HG03066 (cell line): ENCODE measurements at regions not wholly inside any gene's neighbourhood (a gene's known extent, or its start where the extent isn't known, plus 50 kb on each side); places are given as distances from the start of the nearest gene placed in this dataset.
"Not testable (repeated sequence)": the region's sequence is repeated elsewhere in the genome, so short reads cannot be mapped to it uniquely, and the experiment has no call there.

Experiments used
- ATAC-seq: cut with Tn5 transposase; IDR thresholded peaks from one replicate; pipeline ENCODE4 v1.9.1; 2021; ENCODE audit warnings: low read depth; ENCODE audit not compliant: unreplicated experiment

DNA sequence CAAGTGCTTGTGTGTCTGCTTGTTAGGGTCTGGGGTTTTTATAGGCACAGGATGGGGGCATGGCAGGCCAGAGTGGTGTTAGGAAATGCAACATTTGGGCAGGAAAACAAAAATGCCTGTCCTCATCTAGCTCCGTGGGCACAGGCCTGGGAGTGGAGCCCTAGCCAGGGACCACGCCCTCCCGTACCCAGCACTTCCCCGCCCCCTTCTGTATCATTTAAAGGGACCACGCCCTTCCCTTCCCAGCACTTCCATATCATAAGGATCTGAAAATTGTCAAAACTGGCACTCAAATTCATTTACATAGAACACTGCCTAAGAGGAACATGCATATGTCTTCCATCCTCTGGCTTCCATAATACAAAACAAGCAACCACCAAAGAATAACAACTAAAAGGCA, 185.8 kb downstream of the B3GLCT start:
- ATAC-seq = no peak

DNA sequence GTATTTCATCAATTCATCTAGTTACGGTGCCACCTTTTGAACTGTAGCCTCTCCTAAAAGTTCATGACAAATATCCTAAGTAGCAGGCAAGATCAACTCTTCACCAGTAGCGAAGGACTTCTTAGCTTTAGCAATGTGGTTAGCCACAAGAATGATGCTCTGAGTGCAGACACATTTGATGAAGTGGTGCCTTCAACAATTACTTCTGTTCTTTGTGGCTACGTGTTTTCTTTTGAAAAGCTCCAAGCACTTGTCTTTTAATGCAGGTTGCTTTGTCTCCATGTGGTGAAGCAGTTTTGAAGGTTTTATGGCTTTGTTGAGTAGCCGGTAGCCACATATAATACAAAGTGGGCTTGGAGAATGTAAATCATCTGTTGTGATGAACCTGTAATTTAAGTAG, 194.7 kb downstream of the B3GLCT start:
- no peak for ATAC-seq

DNA sequence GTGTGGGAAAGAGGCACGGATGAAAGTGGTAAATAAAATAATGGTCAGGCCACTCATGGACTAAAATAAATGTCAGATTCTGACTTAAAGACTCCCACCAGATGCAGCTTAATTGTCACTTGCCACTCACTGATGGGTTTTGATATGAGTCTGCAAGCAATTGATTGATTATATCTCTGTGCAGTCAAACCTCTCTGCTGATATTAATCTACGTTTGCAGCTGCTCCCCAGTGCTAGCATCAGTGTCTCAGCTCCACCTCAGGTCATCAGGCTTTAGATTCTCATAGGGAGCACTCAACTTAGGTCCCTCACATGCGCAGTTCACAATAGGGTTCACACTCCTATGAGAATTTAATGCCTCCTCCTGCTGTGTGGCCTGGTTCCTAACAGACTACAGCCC, 195.3 kb downstream of the B3GLCT start:
- no peak for ATAC-seq

- ATAC-seq = no peak
These were observed 199.9 kb downstream of the B3GLCT start for GRCh38 chr13:31399690-31400089.

GRCh38 chr13:31403711-31404110, 203.9 kb downstream of the B3GLCT start:
- ATAC-seq = not testable (repeated sequence)

GRCh38 chr13:31408927-31409326, 209.2 kb downstream of the B3GLCT start:
- no peak for ATAC-seq

- ATAC-seq = no peak
These were observed 210.0 kb downstream of the B3GLCT start for GRCh38 chr13:31409678-31410356.

GRCh38 chr13:31413516-31413915, 213.7 kb downstream of the B3GLCT start:
- ATAC-seq = no peak

GRCh38 chr13:31416066-31416465, 216.3 kb downstream of the B3GLCT start:
- ATAC-seq = no peak

DNA sequence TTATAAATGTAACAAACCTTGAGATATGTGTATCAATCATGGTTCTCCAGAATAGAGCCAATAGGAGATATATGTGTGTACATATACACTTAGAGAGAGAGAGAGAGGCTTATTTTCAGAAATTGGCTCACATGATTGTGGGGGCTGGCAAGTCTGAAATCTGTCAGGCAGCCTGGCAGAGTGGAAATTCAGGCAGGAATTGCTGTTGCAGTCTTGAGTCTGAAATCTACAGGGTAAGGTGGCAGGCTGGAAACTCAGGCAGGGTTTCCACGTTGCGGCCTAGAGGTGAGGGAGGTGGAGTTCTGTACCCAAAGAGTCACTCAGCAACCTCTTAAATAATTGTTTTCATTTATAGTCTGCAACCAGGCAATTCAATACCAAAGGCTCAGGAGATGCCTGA, 218.4 kb downstream of the B3GLCT start:
- no peak for ATAC-seq

DNA sequence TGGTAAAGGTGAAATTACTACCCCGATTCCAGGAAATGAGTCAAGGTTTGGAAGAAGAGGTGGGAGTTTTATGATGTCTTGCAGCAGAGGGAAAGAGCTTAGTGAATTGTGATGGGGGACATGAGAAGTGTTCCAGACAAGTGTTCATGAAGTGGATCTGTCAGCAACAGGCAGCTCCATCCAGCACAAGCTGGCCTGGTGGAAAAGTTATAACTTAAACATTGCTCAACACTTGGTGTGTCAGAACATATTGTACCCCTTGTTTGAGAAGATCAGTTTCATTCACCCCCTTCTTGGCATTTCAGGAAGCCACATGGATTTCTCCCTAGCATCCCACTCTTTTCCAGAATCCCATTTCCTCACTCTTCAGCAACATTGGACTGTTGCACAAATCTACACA, 222.0 kb downstream of the B3GLCT start:
- ATAC-seq = no peak

DNA sequence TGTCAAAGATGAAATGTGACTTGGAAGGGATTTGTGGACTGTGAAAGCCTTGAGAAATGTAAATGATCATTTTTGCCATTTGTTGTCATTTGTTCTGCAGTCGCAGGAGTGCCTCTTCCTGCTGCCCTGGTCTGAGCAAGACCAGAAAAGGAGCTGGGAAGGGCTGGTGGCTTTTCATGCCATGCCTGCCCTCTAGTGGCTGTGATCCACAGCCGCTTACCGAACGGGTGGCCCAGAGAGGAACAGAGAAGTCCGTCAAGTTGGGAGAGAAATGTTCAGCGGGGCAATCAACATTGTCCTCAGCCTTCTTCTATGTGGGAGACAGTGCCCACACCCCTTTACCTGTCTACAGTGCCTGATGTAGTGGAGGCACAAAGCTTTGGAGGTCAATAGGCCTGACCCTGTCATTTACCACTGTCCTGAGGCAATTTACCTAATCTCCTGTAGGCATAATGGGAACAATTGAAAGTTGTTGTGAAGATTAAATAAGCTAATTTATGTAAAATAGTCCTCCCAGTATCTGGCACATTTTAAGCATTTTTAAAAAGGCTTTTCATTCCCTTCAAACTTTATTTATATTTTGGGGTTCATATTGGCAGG, 224.5 kb downstream of the B3GLCT start:
- ATAC-seq = peak; percentile 94

DNA sequence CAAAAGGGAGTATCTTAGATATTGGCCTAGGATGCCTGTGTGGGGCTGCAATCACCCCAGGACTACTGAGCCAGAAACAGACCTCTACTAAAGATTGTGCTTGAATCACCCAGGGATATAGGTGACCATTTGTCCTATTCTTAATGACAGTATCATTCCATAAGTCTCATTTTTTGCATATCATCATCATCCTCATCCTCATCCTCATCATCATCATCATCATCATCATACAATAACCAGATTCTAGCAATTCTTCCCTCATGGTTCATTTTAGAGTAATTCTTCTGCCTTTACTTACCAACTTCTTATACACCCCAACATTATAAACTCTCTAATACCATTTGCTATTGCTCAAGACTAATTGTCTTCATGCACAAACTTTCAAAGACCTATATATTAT, 226.6 kb downstream of the B3GLCT start:
- ATAC-seq = no peak

- ATAC-seq = no peak
These were observed 227.7 kb downstream of the B3GLCT start for GRCh38 chr13:31427151-31428100.

- peak; percentile 66 for ATAC-seq
These were observed 232.0 kb downstream of the B3GLCT start for GRCh38 chr13:31431722-31432137.

DNA sequence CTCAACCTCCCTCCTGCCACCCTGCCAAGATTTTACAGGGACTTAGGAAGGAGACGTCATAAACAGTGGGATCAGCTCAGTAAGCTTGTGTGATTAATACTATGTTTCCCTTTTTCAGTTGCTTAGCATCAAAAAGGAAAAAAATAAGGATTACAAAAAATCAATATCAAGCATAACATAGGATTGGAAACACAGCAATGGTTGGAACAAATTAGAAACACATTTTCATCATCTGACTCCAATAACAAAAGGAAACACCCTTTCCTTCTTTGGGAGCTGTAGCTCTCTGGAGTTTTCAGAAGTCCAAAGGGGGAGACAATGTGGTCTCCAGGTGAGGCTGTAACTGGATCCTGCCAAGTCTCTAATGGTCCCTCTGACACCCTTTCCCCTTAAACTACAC, 233.4 kb downstream of the B3GLCT start:
- no peak for ATAC-seq

GRCh38 chr13:31433746-31434145, 234.0 kb downstream of the B3GLCT start:
- ATAC-seq = no peak

GRCh38 chr13:31434613-31435012, 234.8 kb downstream of the B3GLCT start:
- no peak for ATAC-seq

DNA sequence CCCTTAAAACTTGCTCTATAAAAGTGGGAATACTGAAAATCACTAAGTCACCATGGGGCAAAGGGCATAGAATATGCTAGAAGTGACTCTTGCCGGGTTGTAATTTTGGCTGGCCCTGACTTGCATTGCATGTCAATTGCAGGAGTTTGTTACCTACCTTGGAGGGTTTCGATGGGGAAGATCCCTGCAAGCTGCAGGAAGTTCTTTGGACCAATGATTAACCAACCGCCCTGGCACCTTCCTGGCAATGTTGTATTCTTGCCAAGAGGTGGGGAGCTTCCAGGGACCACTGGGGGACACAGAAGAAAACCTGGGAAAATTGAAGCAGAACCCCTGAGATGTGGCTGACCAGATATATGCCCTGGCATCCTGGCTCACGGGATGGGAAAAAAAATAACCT, 235.8 kb downstream of the B3GLCT start:
- no peak for ATAC-seq

GRCh38 chr13:31436478-31436877, 236.7 kb downstream of the B3GLCT start:
- ATAC-seq = no peak

DNA sequence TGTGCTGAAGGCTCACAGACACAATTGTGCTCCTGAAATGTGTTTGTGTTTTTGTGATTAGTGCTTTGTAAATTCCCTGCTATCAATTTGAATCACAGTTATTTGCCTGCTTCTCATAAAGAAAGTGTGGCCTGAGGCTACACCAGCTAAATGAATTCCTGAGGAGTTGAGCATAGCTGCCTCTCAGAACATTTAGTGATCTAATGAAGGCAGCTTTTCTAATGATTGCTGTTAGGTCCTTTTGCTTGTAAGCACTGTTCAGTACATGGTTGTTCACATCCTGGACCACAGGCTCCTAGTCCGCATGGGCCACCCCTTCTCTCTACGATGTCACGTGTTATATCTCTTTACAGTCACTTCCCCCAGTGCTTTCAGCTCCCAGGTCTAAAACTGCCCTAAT, 238.2 kb downstream of the B3GLCT start:
- ATAC-seq = no peak
